Endodermal cell (in vitro differentiated cells): ENCODE measurements at regions not wholly inside any gene's neighbourhood (a gene's known extent, or its start where the extent isn't known, plus 50 kb on each side); places are given as distances from the start of the nearest gene placed in this dataset.

Experiments
- DNase-seq: peaks from one replicate; pipeline ENCODE4 v3.0.0-alpha.2; 2017
- H3K27ac ChIP-seq: 2 replicates; pipeline ENCODE4 v1.5.1; 2013; ENCODE audit warnings: mild to moderate bottlenecking, low read depth, low read length, moderate library complexity
- H3K27me3 ChIP-seq: 2 replicates; pipeline ENCODE4 v1.6.1; 2013; ENCODE audit warnings: mild to moderate bottlenecking, low read length, moderate library complexity; ENCODE audit not compliant: insufficient read depth, control insufficient read depth, poor library complexity, severe bottlenecking
- H3K36me3 ChIP-seq: 2 replicates; pipeline ENCODE4 v1.7.0; 2013; ENCODE audit warnings: mild to moderate bottlenecking, low read length, moderate library complexity; ENCODE audit not compliant: control insufficient read depth, insufficient read depth
- H3K4me1 ChIP-seq: one replicate; pipeline ENCODE4 v1.7.0; 2013; ENCODE audit warnings: low read length; ENCODE audit not compliant: control insufficient read depth, insufficient read depth
- H3K4me3 ChIP-seq: 2 replicates; pipeline ENCODE4 v1.5.1; 2013; ENCODE audit warnings: mild to moderate bottlenecking, low read length, moderate library complexity
- H3K9ac ChIP-seq: 2 replicates; pipeline ENCODE4 v1.6.1; 2013; ENCODE audit warnings: mild to moderate bottlenecking, low read length, moderate library complexity; ENCODE audit not compliant: poor library complexity, severe bottlenecking; ENCODE audit errors: extremely low read depth
- H3K9me3 ChIP-seq: 2 replicates; pipeline ENCODE4 v1.6.1; 2013; ENCODE audit warnings: mild to moderate bottlenecking, low read length, moderate library complexity; ENCODE audit not compliant: control insufficient read depth
- H3K27ac Mint-ChIP-seq: 2 replicates; pipeline ENCODE4 v1.8.0; 2020; ENCODE audit warnings: mixed read lengths
- H3K27me3 Mint-ChIP-seq: 2 replicates; pipeline ENCODE4 v1.8.0; 2021; ENCODE audit warnings: mild to moderate bottlenecking, mixed read lengths; ENCODE audit not compliant: insufficient read depth
- H3K36me3 Mint-ChIP-seq: 2 replicates; pipeline ENCODE4 v1.8.0; 2020; ENCODE audit warnings: low read depth, mixed read lengths
- H3K4me1 Mint-ChIP-seq: 2 replicates; pipeline ENCODE4 v1.8.0; 2020; ENCODE audit warnings: mixed read lengths
- H3K4me3 Mint-ChIP-seq: 2 replicates; pipeline ENCODE4 v1.8.0; 2020; ENCODE audit warnings: mild to moderate bottlenecking, moderate library complexity, mixed read lengths
- H3K9me3 Mint-ChIP-seq: 2 replicates; pipeline ENCODE4 v1.8.0; 2020; ENCODE audit warnings: mild to moderate bottlenecking, mixed read lengths
- CTCF ChIP-seq: fragments of 200-600 bp; sonication (generic); conservative IDR thresholded peaks from 2 replicates; pipeline ENCODE4 v1.5.0; 2021; ENCODE audit warnings: antibody characterized with exemption, mild to moderate bottlenecking
- WGBS, 2 experiments: methylation state at CpG; one replicate each; pipeline versions ENCODE4 v1.1.5 to v1.1.7; 2013; ENCODE audit warnings: missing lambda C conversion rate in 2 of 2, mixed read lengths in 1 of 2; ENCODE audit not compliant: insufficient coverage in 1 of 2, insufficient read length in 1 of 2; 5-methylcytosine and 5-hydroxymethylcytosine counted together

GRCh38 chr7:67616517-67616916 lies 619.9 kb downstream of the TYW1 start:
- Mint-ChIP-seq H3K27me3 (peaks cover 6% of the 10 kb centered on the region), H3K36me3 (no peaks in the 10 kb centered on the region), H3K27ac (no peak overlapping the region), H3K4me3 (no peak overlapping the region), H3K9me3 (peaks cover 10% of the 10 kb centered on the region), H3K4me1 (peaks cover 9% of the 10 kb centered on the region)
- Histone ChIP-seq H3K36me3 (no peaks in the 10 kb centered on the region), H3K27me3 (no peaks in the 10 kb centered on the region), H3K4me3 (no peak overlapping the region), H3K9me3 (peaks cover 5% of the 10 kb centered on the region), H3K4me1 (no peaks in the 10 kb centered on the region), H3K9ac (no peak overlapping the region), H3K27ac (no peak overlapping the region)
- 96 to 98% methylated on average over 6 to 7 of the region's 7 CpGs for WGBS, 2 experiments
- TF ChIP-seq CTCF = no peak
- DNase-seq = no peak

DNA sequence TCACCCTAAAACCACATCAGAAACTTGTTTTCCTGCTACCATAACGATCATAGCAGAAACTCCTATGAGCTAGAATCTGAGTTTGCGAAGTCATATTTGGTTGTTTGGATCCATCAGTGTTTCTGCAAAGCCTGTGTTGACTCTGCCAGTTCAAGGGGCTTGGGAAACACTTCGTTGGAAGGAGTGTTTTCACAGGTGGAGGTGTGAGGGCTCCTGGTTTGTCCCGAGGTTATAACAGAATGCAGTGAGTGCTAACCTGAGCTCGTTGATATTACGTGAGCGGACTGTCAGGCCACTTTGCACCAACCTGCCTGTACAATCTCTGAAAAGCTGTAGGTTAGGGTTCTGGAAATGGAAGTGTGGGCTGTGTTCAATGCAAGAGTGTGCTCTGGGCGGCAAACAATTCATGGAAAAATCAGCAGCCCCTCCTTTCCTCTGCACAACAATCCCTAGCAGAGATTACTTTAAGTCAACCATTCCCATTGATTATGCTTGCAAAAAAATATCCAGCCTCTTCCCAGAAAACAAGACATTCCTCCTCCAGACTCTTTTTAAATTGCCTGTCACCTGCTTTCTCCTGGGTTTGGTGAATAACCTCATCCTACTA lies 622.0 kb downstream of the TYW1 start:
- DNase-seq = no peak
- Mint-ChIP-seq H3K9me3 (no peaks in the 10 kb centered on the region), H3K27ac (no peak overlapping the region), H3K36me3 (no peaks in the 10 kb centered on the region), H3K27me3 (peaks cover 6% of the 10 kb centered on the region), H3K4me3 (no peak overlapping the region), H3K4me1 (peaks cover 9% of the 10 kb centered on the region)
- H3K36me3 ChIP-seq = no peaks in the 10 kb centered on the region
- H3K4me3 ChIP-seq = no peak overlapping the region
- H3K9me3 ChIP-seq = no peaks in the 10 kb centered on the region
- H3K27me3 ChIP-seq = no peaks in the 10 kb centered on the region
- no peak for TF ChIP-seq CTCF
- H3K27ac ChIP-seq = no peak overlapping the region
- WGBS, 2 experiments = 84 to 100% methylated on average over 2 to 8 of the region's 8 CpGs
- H3K9ac ChIP-seq = no peak overlapping the region
- no peaks in the 10 kb centered on the region for H3K4me1 ChIP-seq

- Histone ChIP-seq H3K4me3 (no peak overlapping the region), H3K9ac (no peak overlapping the region), H3K9me3 (no peaks in the 10 kb centered on the region), H3K4me1 (no peaks in the 10 kb centered on the region), H3K27ac (no peak overlapping the region), H3K27me3 (no peaks in the 10 kb centered on the region), H3K36me3 (no peaks in the 10 kb centered on the region)
- no peak overlapping the region for H3K4me3 Mint-ChIP-seq
- TF ChIP-seq CTCF = peak; percentile 57
- DNase-seq = peak; percentile 82
- no peaks in the 10 kb centered on the region for H3K9me3 Mint-ChIP-seq
- 47 to 55% methylated on average over 6 to 11 of the region's 11 CpGs for WGBS, 2 experiments
- peaks cover 9% of the 10 kb centered on the region for H3K4me1 Mint-ChIP-seq
- peaks cover 6% of the 10 kb centered on the region for H3K27me3 Mint-ChIP-seq
- no peaks in the 10 kb centered on the region for H3K36me3 Mint-ChIP-seq
- H3K27ac Mint-ChIP-seq = no peak overlapping the region
Measured at GRCh38 chr7:67619175-67619574, 622.5 kb downstream of the TYW1 start.
